Keratinocyte (primary cell): ENCODE measurements at regions not wholly inside any gene's neighbourhood (a gene's known extent, or its start where the extent isn't known, plus 50 kb on each side); places are given as distances from the start of the nearest gene placed in this dataset.

Experiments
- EZH2 ChIP-seq: IDR thresholded peaks from one replicate; pipeline ENCODE4 v1.6.1; 2012; ENCODE audit warnings: inconsistent platforms, mild to moderate bottlenecking, low read length, moderate library complexity
- TF ChIP-seq, protein P1 (sequence below), 3 experiments: IDR thresholded peaks in 1 of 3; conservative IDR thresholded peaks in 1 of 3; optimal IDR thresholded peaks in 1 of 3; 2 replicates in 2 of 3; 3 replicates in 1 of 3; pipeline versions ENCODE3 to v1.5.1; 2011; ENCODE audit warnings: low read length in 3 of 3, mild to moderate bottlenecking in 3 of 3, moderate library complexity in 2 of 3, control low read depth in 1 of 3, inconsistent platforms in 1 of 3; ENCODE audit not compliant: insufficient read depth in 2 of 3; ENCODE audit errors: extremely low read depth in 1 of 3

DNA sequence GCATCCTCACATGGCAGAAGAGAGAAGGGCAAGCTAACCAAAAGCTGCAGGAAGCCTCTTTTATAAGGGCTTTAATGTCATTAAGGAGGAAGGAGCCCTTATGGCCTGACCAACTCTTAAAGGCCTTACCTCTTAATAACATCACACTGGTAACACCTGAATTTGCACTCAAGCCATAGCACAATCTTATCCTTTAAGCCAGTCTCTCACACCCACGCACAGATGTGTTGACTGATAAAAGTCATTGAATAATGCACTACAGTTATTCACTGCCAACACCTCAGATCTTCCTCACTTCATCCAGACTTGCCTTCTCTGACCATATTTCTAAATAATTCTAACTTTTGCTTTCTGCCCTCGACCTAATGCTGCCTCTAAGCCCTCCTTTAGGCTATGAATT lies 516.8 kb downstream of the ADCYAP1 start:
- TF ChIP-seq, protein P1, sequence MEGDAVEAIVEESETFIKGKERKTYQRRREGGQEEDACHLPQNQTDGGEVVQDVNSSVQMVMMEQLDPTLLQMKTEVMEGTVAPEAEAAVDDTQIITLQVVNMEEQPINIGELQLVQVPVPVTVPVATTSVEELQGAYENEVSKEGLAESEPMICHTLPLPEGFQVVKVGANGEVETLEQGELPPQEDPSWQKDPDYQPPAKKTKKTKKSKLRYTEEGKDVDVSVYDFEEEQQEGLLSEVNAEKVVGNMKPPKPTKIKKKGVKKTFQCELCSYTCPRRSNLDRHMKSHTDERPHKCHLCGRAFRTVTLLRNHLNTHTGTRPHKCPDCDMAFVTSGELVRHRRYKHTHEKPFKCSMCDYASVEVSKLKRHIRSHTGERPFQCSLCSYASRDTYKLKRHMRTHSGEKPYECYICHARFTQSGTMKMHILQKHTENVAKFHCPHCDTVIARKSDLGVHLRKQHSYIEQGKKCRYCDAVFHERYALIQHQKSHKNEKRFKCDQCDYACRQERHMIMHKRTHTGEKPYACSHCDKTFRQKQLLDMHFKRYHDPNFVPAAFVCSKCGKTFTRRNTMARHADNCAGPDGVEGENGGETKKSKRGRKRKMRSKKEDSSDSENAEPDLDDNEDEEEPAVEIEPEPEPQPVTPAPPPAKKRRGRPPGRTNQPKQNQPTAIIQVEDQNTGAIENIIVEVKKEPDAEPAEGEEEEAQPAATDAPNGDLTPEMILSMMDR (optimal IDR thresholded peaks at IDR 0.05 in 1 of 3, IDR thresholded peaks at IDR 0.05 in 1 of 3, conservative IDR thresholded peaks at IDR 0.05 in 1 of 3; ENCODE audit: extremely low read depth in 1 of 3, insufficient read depth in 2 of 3, low read length in 3 of 3), result no peak
- no peak for TF ChIP-seq EZH2
